ENCODE measurements at regions not wholly inside any gene's neighbourhood (a gene's known extent, or its start where the extent isn't known, plus 50 kb on each side); places are given as distances from the start of the nearest gene placed in this dataset.

DNA sequence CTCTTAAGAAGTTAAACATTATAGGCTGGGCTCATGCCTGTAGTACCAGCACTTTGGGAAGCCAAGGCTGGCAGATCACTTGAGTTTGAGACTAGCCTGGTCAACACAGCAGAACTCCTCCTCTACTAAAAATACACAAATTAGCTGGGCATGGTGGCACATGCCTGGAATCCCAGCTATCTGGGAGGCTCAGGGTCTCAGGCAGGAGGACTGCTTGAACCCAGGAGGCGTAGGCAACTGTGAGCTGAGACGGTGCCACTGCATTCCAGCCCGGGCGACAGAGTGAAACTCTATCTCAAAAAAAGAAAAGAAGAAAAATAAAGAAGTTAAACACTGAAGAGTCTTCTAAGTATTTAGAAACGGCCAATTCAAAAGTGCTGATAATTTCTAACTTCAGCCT, 164.3 kb upstream of the GALNTL6 start:
- TF ChIP-seq CTCF (conservative IDR thresholded peaks at IDR 0.05; ENCODE audit: low read depth, low read length) (no peak), EZH2 (IDR thresholded peaks at IDR 0.05; ENCODE audit: low read length, unreplicated experiment) (no peak), EZH2phosphoT487 (IDR thresholded peaks at IDR 0.05; ENCODE audit: borderline replicate concordance, low read length) (no peak)
